Neutrophil (primary cell): ENCODE measurements at regions not wholly inside any gene's neighbourhood (a gene's known extent, or its start where the extent isn't known, plus 50 kb on each side); places are given as distances from the start of the nearest gene placed in this dataset.

ENCODE experiments used
- H3K27ac ChIP-seq: fragments of 200-600 bp; sonication (generic); 2 replicates; pipeline ENCODE4 v1.5.1; 2016; ENCODE audit warnings: mild to moderate bottlenecking, moderate library complexity
- H3K27me3 ChIP-seq: fragments of 200-600 bp; sonication (generic); 2 replicates; pipeline ENCODE4 v1.6.0; 2016; ENCODE audit warnings: mild to moderate bottlenecking
- H3K36me3 ChIP-seq: fragments of 200-600 bp; sonication (generic); 2 replicates; pipeline ENCODE4 v1.5.1; 2017
- H3K4me1 ChIP-seq, 2 experiments: fragments of 200-600 bp in 1 of 2; sonication (generic) in 1 of 2; 1 replicate in 1 of 2; 2 replicates in 1 of 2; pipeline versions ENCODE4 v1.5.1 to v1.6.1; 2013 to 2016; ENCODE audit warnings: low read depth in 1 of 2, low read length in 1 of 2, mild to moderate bottlenecking in 1 of 2, moderate library complexity in 1 of 2; ENCODE audit not compliant: control insufficient read depth in 1 of 2, insufficient read depth in 1 of 2
- H3K4me3 ChIP-seq, 2 experiments: fragments of 200-600 bp in 1 of 2; sonication (generic) in 1 of 2; 1 replicate in 1 of 2; 2 replicates in 1 of 2; pipeline ENCODE4 v1.5.1; 2013 to 2016; ENCODE audit warnings: low read depth in 1 of 2, low read length in 1 of 2, mild to moderate bottlenecking in 1 of 2, moderate library complexity in 1 of 2
- H3K9me3 ChIP-seq: fragments of 200-600 bp; sonication (generic); 2 replicates; pipeline ENCODE4 v1.5.1; 2016
- TF ChIP-seq, protein P1 (sequence below): fragments of 200-600 bp; sonication (generic); IDR thresholded peaks from 2 replicates; pipeline ENCODE4 v1.5.1; 2016; ENCODE audit warnings: antibody characterized with exemption

DNA sequence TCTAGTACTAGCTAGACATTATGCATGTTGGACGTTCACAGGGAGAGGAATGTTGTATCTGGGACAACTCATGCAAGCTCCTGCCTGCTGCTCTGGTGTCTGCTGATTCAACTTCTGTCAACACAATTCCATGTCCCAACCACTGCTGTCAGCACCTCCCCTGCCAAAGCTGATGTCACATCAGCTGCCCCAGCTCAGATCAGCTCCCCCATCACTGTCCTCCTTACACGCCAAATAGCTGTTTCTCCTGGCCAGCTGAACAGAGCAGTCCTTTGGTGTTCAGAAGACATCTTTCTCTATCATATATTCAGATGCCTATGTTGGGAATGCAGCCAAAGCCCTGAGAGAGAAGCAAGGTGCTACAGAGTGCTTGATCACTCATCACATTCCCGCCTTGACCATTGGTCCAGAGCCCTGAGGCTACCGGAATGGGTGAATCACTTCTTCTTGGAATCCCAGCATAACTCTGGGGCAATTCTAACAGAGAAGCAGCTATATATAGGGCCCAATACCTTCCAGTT lies 223.3 kb downstream of the SEC61B start:
- no peaks in the 10 kb centered on the region for H3K9me3 ChIP-seq
- H3K27me3 ChIP-seq, result no peaks in the 10 kb centered on the region
- no peak overlapping the region for H3K27ac ChIP-seq
- no peak overlapping the region for H3K4me3 ChIP-seq
- TF ChIP-seq, protein P1, sequence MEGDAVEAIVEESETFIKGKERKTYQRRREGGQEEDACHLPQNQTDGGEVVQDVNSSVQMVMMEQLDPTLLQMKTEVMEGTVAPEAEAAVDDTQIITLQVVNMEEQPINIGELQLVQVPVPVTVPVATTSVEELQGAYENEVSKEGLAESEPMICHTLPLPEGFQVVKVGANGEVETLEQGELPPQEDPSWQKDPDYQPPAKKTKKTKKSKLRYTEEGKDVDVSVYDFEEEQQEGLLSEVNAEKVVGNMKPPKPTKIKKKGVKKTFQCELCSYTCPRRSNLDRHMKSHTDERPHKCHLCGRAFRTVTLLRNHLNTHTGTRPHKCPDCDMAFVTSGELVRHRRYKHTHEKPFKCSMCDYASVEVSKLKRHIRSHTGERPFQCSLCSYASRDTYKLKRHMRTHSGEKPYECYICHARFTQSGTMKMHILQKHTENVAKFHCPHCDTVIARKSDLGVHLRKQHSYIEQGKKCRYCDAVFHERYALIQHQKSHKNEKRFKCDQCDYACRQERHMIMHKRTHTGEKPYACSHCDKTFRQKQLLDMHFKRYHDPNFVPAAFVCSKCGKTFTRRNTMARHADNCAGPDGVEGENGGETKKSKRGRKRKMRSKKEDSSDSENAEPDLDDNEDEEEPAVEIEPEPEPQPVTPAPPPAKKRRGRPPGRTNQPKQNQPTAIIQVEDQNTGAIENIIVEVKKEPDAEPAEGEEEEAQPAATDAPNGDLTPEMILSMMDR, result no peak
- no peaks in the 10 kb centered on the region for H3K4me1 ChIP-seq
- no peaks in the 10 kb centered on the region for H3K36me3 ChIP-seq

GRCh38 chr9:99445920-99446319 lies 223.8 kb downstream of the SEC61B start:
- H3K4me1 ChIP-seq, result no peaks in the 10 kb centered on the region
- no peaks in the 10 kb centered on the region for H3K9me3 ChIP-seq
- H3K27ac ChIP-seq, result no peak overlapping the region
- TF ChIP-seq, protein P1, result no peak
- no peaks in the 10 kb centered on the region for H3K27me3 ChIP-seq
- H3K36me3 ChIP-seq, result no peaks in the 10 kb centered on the region
- H3K4me3 ChIP-seq, result no peak overlapping the region

DNA sequence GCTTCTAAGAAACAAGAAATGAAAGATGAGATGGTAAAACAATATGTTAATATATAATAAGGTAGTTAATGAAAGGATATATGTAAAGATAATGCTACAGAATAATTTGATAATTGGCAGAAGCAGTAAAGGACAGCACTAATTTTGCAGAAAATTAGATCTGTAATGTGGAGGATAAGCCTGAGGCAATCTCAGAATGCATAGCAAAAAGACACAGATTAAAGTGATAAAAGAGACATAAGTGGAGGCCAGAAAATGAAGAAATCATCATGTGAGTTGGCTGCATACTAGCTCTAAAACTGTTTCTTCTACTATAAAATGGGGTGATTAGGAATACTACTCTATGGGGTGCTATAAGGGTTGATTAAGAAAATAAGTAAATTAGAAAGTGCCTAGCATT lies 225.9 kb downstream of the SEC61B start:
- Histone ChIP-seq H3K4me3 (no peak overlapping the region), H3K36me3 (no peaks in the 10 kb centered on the region), H3K4me1 (no peaks in the 10 kb centered on the region), H3K27ac (no peak overlapping the region), H3K9me3 (no peaks in the 10 kb centered on the region), H3K27me3 (no peaks in the 10 kb centered on the region)
- TF ChIP-seq, protein P1, result no peak

GRCh38 chr9:99449726-99450125 lies 227.6 kb downstream of the SEC61B start:
- TF ChIP-seq, protein P1, result no peak
- Histone ChIP-seq H3K9me3 (no peaks in the 10 kb centered on the region), H3K27me3 (no peaks in the 10 kb centered on the region), H3K4me3 (no peak overlapping the region), H3K4me1 (no peaks in the 10 kb centered on the region), H3K27ac (no peak overlapping the region), H3K36me3 (no peaks in the 10 kb centered on the region)

- Histone ChIP-seq H3K27ac (no peak overlapping the region), H3K36me3 (no peaks in the 10 kb centered on the region), H3K9me3 (no peaks in the 10 kb centered on the region), H3K4me3 (no peak overlapping the region), H3K4me1 (no peaks in the 10 kb centered on the region), H3K27me3 (no peaks in the 10 kb centered on the region)
- TF ChIP-seq, protein P1, result no peak
Observed at GRCh38 chr9:99451112-99451606, 229.1 kb downstream of the SEC61B start.

DNA sequence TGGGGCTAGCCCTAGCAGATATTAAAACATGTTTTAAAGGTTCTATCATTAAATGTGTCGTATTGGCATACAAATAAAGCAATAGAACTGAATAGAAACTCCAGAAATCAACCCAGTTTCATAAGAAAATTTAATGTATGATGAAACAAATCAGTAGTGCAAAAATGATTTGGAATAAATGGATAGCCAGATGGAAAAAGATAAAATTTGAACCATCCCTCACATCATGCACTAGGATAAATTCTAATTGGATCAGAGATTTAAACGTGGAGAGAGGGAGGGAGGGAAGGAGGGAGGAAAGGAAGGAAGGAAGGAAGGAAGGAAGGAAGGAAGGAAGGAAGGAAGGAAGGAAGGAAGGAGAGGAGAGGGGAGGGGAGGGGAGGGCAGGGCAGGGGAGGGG lies 235.3 kb downstream of the SEC61B start:
- Histone ChIP-seq H3K9me3 (no peaks in the 10 kb centered on the region), H3K36me3 (no peaks in the 10 kb centered on the region), H3K4me1 (no peaks in the 10 kb centered on the region), H3K4me3 (no peak overlapping the region), H3K27me3 (no peaks in the 10 kb centered on the region), H3K27ac (no peak overlapping the region)
- TF ChIP-seq, protein P1, result no peak
